NCI-H774 (cell line): ENCODE measurements at regions not wholly inside any gene's neighbourhood (a gene's known extent, or its start where the extent isn't known, plus 50 kb on each side); places are given as distances from the start of the nearest gene placed in this dataset.
A peak's percentile ranks its signal among the peaks of the same experiment; 100 is the strongest.

Experiments
- DNase-seq: peaks from one replicate; lab custom pipeline; 2025; lab: John Stamatoyannopoulos, UW

DNA sequence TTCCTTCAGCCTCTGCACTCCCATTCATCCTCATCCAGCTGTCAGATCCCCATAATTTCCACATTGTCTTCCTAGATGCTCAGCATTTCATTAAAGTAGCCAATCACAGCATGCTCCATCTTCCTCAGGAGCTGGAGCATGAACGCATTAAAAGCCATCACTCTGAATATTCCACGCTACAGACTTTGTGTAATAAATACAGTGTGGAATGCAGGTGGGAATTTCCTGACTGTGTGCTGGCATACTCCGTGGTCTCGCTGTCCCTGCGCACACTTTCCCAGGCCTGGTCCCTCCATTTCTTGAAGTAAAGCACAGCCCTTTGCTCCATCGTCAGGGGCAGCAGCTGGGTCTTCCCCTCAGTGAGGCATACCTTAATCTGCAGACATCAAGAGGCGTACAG is 123.7 kb upstream of the NCK2 start:
- no peak for DNase-seq

DNA sequence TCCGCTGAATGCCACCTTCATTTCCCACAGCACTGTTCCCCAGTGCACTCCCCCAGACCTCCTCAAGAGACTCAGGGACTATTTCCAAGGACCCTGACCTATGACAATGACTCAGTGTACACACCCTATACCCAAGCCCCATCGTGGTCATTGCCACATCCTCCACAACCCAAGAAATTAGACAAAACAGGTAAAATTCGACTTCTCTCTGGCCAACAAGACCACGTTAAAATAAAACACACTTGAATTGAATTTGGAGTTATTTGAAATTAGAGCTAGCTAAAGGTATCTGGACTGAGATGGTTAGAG is 126.4 kb upstream of the NCK2 start:
- no peak for DNase-seq

DNA sequence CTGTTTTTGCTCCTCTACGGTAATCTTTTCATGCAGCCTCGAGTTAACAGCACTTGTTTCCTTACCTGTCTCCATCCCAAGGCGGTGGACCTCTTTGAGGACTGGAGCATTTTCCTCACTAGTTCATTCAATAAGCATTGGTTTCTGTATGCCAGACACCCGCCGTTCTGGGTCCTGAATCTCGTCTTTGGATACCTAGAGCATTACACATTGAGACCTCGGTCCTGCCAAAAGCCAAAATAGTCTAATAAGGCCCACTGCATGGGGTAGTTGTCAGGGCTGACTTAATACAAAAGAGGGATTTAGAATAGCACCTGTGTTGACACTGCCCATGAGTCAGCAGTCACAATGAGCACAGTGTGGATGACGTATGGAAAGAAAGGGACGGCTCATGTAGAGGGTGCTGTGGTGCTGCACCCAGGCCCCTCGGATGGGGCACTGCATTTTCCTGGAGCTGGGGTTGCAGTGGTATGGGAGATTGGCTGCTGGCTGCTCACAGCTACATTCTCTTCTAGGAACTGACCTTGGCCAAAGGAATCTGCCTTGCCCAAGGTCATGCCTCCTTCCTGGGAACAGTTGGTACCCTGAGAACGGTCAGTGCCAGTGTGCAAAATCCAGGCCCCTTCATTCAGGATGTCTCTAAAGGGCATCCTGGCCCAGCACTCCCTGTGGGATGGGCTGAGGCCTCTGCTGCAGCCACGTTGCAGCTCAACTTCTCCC is 126.9 kb upstream of the NCK2 start:
- peak; percentile 82 for DNase-seq

DNA sequence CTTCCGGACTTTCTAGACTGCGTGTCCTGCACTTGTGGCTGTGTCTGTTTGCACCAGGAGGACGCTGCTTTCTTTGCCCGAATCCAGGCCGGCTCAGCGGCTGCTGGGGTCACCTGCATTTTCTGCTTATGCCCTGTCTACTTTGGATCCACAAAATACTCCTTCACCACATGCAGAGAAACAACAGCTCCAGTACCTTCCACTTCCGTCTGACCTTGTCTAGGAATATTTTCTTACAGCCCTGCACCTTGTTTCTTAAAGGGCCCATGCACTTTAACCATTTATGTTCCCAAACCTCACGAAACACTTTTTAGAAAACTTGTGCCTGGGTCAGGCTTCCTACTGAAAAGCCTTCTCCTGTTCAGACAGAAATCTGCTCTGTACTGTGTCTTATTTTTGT is 129.4 kb upstream of the NCK2 start:
- no peak for DNase-seq

DNA sequence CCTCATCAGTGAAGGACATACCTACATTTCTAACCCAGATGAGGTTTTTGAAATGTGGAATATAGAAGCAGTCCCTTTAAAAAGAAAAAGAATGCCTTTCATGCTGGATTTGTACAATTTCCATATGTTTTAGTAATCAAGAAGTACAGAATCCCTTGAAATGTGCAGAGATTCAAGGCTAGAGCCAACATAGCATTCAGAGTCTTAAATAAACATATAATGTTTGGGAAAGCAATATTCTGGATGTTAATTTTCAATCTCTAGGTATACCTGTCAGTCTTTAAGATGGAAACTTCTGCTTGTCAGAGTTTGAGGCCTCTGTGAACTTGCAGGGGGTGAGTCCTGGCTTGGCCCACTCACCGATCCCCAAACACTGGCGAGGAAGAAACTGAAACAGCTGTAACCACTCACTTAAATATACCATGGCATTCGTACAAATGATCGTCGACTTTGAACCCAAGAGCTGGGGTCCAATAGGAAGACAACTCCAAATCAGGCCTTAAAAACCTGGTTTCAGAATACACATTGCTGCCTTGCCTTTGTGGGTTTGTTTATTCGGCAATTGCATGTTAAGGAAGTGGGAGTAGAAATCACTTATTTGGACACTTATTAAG is 132.8 kb upstream of the NCK2 start:
- DNase-seq: no peak

DNA sequence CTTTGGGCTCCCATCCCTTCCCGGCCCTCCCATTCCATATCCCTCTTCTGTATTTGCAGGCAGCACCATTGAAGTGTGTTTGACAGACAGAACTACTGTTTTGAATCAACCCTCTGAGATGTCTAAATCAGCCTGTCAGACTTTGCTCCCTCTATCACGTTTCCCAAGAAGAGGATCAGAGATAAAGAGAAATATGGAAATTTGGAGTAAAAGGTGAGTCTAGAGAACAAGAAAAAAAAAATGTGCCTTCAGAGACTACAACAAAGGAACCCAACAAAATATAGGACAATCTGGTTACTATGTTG is 133.4 kb upstream of the NCK2 start:
- DNase-seq: no peak

DNA sequence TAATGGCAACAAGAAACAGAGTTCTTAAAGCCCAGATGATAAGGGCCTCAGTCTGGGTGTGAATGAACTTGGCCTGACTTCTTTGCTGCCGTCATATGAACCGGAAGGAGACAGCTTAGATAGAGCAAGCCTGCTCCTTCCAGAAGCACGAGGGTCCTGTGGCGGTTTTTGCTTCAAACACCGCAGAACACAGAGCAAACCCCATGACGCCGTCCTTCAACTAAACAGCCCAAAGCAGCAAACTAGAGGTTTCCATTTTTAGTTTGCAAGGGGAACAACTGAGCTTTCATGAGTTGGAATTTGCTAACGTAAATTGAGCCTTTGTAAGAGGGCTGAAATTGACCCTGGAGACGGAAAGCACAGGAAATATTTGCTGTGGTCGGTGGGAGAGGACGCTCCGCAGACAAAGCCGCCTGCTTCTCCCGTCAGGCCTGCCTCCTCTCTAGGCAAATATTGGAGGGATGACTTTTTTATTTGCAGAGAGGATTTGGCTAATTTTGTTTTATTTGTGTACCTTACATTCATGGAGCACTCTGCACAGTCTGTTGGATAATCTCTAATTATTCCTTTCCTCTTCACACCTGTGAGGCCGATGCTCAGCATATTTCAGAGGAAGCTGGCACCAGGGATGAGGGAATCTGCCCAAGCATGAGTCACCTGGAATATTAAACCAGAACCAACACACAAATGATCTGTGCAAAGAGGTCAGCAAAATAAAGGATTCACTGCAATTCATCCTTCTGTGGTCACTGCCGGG is 134.0 kb upstream of the NCK2 start:
- DNase-seq: peak; percentile 47

DNA sequence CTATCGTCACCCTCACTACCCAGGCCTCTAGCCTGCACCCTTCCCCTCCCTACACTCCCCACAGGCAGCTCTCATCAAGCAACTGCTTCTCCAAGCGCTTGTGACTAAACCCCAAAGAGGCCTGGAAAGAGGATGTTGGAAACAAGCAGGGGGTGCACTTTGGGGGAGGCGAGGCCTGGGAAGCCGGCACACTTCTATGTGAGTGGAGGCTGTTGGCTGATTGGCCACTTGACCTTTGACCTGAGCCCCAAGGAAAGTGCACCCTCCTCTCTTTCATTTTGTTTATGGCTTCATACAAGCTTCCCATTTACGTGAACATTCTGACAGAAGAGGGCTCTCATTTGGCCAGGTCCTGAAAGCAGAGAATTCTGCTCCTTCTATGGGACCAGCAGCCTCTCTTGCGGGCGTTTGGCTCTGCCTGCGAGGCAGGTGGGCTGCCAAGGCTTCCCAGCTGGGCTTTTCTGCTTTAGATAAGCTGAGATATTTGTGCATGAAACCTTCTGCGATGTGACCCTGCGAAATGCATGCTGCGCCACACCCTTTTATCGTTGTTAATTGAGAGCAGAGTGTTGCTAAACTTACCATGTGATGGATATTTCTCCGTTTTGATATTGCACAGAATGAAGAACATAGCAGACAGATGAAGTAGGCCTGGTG is 134.8 kb upstream of the NCK2 start:
- DNase-seq: no peak

DNA sequence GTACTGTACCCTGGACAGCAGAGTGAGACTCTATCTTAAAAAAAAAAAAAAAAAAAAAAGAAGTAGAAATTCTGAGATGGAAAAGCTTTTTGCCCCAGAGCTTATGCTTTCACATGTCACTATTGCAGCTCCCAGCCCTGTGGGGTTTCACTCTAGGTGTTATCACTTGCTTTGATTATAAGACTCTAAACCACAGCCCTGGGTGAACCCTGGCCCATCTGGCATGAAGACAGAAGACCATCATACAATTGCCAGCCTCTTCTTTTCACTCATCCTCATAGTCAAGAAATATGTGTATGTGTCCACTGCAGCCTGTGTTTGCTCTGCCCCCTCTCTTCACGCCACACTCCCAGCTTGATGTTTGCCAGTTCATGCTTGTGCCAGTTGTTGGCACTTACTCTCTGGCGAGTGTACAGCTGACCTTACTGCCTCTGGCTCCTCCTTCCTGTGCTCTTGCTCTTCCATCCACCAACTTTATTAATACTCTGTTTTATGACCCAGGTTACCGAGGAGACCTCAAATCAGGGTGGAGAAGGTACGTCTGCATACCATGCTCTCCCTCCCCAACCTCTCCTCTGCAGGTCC is 136.7 kb upstream of the NCK2 start:
- peak; percentile 5 for DNase-seq

DNA sequence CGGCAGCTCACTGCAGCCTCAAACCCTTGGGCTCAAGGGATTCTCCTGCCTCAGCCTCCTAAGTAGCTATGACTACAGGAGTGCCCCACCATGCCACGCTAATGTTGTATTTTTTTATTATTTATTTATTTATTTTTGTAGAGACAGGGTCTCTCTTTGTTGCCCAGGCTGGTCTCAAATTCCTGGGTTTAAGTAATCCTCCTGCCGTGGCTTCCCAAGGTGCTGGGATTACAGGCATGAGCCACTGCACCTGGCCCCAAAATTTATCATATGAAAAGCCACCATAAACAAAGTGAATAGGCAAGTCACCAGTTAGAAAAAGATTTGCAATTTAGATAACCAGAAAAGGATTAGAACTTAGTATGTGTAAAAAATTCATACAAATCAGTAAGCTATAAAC is 138.6 kb upstream of the NCK2 start:
- no peak for DNase-seq

DNA sequence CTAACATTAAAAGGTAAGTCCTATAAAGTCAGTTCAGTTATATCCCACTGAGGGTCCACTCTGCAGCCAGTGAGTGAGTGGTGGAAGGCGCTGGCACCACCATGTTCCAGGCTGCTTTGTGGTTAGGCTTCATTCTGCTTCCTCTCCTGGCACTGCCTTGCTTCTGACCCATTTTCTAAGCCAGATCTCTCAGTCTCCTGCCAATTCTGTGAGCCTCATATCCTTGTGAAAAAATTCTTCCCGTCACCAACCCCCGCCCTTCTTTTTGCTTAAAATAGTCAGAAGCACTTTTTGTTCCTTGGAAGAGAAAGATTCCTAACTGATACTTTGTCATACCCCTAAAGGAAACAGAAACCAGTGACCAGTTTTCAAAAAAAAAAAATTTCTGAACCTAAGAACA is 139.8 kb upstream of the NCK2 start:
- DNase-seq: no peak

DNA sequence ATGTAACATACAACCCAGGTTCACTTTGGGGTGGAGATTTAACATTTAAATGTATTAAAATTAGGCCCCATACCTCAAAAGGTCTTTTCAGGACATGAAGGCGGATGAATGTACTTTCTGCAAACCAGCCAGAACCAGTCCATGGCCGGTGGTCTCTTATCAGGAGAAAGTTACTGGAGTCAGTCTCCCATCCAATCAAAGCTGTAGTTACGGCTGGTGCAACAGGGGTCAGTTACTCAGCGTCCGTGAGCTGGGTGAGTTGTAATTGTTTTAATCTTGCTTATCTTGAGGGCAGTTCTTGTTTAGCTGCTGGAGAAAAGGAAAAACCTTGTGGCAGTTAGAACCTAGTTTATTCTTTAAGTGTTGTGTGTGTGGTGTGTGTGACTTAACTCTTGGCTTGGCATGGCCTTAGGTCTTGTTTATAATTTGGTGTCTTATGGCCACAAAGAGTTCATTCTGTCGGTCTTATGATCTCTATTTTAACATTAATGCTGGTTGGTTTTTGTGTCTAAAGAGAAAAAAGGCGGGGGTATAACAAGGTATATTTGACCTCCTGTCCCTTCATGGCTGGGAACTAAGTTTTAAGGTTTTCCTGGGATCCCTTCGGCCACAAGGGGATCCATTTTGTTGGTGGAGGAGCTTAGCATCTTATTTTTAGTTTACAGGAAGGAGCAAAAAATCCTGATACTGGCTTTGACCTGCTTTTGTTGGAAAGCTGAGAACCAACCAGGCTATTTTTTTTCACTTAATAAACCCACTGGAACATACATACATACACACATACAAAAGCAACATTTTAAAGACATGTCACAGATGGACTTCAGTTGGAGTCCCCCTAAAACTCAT is 143.5 kb upstream of the NCK2 start:
- DNase-seq: no peak

DNA sequence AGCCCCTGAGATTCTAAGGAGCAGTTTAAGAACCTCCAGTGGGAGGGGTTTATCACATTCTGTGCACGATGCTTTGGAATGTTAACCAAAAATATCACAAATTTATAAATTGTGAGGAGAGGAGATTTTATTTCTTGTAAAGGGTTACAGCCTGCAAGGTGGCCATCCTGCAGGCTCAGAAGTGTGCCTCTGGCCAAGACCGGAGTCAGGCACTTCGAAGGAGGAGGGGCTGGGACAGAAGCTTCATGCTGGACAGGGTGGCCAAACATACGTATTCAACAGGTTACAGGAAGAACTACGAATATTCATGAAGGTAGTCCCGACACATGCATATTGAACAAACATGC is 144.1 kb upstream of the NCK2 start:
- DNase-seq: no peak

DNA sequence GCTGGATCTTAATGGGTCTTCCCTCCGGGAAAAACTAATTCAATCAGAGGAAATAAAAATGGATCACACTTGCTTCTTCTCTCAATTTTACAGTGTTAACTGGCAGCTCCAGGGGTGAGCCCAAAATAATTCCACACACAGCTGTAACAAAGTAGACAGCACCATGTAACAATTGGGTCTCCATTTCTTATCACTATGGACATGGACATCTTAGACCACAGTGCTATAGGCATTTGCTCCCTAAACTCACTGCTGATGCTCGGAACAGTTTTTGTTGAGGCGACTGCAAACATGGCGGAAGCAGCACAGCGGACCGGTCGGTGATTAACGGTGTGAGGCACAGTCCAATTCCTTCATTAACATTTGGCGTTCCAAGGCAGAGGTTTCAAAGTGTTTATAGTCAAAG is 144.7 kb upstream of the NCK2 start:
- DNase-seq: no peak

DNA sequence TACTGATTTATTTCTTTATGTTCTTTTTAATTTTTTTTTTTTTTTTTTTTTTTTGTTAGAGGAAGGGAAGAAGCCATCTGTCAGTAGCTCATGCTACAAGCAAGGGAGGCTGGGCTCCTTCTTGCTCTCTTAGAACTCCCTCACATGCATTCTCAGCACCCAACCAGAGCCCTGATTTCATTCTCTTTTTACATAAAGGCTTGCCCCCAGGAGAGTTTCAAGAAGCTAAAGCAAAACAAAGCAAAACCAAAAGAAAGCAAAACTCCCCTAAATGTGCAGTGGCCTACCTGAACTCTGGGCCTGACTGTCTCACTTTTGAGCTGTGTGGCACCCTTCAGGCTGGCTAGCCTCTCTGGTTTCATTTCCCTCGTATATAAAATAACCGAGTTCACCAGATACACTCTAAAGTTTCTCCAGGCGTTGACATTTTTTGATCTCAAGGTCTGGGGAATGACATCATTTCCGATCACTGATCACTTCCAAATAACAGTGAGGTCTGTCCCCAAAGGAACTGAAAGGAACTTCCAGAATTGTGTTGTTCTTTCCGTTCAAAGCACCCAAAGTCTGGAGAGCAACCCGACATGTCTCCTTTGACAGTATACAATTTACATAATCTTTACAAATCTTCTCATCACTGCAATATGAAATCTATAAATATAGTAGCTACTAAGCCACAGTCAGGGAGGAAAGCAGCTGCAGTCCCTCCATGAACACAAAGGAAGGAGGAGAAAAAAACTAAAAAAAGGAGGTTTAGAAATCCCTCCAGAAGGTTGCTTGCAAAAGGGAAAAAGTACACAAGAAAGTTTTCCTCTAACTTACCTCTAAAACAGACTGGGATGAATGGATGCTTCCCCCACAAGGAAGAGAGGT is 145.6 kb upstream of the NCK2 start:
- DNase-seq: no peak

DNA sequence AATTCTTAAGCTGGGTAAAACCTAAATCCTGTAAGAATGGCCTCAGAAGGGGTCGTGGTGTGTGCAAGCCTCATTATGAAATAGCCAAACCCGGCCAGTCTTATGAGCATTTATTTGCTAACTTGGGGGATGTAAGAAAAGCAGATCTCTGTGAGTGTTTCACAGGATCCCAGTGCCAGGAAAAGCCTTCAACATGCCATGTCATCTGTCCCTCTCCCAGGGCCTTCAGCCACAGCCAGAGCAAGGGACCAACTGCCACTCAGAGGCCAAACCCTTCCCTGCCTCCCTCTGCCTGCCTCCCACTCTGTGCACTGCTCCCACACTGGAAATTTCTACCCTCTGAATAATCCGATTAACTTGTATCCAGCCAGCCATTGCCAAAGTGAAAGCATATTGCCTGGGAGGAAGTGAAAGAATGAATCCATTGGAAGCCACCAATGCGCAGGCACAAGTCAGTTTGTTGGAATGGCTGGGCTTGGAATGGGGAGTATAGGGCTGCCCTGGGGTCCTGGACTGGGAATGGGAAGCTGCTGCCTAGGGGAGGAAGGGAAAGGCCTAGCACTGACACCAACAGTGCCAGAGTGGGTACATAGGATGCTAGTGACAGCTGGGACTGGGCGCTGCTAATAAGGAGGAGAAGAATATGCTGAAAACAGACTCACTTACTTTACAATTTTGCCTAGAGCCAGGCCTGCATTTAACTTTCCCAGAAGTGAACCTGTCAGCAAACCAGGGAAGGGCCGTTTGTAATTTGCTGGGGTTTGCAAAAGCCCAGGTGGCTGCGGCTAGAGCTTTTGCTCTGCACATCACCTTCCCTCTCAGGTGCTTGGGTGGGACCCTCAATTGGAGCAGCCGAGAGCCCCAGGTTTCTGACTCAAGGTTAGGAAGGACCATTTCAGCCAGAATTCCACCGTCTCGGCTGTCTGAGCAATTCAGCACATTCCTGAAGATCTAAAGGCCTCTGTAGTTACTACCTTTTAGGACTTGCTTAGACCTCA is 146.6 kb upstream of the NCK2 start:
- DNase-seq: no peak

DNA sequence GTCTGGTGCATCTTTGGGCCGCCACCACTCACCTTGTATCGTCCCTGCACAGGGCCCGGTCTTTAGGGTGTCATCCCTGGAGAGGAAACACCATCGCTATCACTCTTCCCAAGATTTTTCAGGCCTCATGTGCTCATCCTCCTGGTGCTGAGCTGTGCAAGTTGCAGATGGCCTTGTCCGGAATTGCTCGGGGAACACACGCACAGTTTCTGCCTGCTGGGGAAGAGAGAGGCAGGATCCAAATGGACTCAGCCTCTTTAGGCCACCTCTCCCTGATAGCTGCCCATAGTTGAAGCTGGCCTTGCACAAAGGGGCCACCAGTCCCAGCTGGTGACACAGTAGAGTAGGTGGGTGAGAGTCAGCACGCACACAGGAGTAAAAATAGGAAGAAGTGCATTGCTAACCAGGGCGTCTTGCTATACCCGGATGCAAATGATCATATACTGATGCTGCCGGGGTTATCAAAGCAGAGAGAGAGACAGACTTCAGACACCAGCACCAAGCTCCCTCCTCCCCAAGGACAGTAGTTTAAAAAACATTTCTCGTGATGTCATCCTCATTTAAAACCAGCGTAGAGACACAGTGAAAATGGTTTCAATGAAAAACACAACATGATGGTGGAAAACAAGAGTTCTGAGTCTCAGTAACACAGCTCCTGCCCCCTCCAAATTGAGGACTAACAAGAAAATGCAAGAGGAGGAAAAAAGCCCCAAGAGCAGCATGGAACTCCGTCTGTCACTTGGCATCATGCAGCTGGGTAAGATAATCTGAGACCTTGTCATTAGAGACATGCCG is 147.5 kb upstream of the NCK2 start:
- DNase-seq: no peak

DNA sequence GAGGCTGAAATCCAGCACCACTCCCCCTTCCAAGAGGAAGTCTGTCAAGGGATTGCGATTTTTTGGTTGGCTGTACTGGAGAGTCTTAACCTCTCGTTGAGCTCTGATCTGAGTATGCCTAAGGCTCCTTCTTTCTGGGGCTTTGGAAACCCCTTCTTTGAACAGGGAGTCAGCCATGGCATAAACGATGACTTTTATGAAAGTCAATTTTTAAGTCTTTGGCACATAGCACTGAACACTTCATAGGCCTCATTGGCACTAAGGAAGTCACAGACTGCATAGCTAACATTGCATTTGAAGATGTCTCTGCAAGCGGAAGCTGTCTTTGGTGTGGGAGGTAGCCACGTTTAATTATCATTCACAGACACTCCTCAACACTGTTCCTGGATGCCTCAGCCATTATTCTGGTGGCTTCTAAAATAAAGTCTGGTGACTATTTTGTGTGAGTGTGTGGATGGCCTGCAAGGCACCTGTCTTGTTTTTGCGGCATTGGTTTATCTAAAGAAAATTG is 148.2 kb upstream of the NCK2 start:
- DNase-seq: no peak

DNA sequence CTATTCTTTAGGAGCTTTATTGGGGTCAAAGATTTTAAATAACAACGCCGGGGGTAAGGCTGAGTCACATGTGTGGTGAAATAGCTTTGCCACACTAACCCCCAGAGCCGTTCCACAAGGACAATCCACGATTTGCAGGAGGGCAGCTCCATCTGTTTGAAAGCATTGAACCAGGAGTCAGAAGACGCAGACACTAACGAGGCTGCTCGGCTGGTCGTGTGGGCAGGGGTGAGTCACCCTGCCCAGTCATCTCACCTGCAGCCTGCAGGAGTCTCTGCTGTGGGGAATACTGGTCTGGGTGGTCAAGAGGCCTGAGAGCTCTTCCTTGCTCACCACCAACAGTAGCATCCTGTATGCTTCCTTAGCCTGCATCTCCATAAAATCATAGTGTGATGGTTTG is 149.2 kb upstream of the NCK2 start:
- DNase-seq: no peak
